K562 (cell line): ENCODE measurements at regions not wholly inside any gene's neighbourhood (a gene's known extent, or its start where the extent isn't known, plus 50 kb on each side); places are given as distances from the start of the nearest gene placed in this dataset.
"Not testable (repeated sequence)": the region's sequence is repeated elsewhere in the genome, so short reads cannot be mapped to it uniquely, and the experiment has no call there.

ENCODE experiments used
- ZNF282 ChIP-seq: sonication (generic); formaldehyde crosslinking; IDR thresholded peaks from 2 replicates; pipeline ENCODE4 v1.8.1; 2023; ENCODE audit warnings: missing genetic modification reagents
- TF ChIP-seq, protein P1 (sequence below), 3 experiments: IDR thresholded peaks in 2 of 3; conservative IDR thresholded peaks in 1 of 3; 2 replicates each; pipeline ENCODE4 v1.5.1; 2011 to 2012; ENCODE audit warnings: low read length in 3 of 3, mild to moderate bottlenecking in 3 of 3, control low read depth in 2 of 3, improper control_type of control experiment in 1 of 3, inconsistent platforms in 1 of 3, low read depth in 1 of 3, mixed read lengths in 1 of 3, moderate library complexity in 1 of 3; ENCODE audit not compliant: insufficient read depth in 2 of 3

DNA sequence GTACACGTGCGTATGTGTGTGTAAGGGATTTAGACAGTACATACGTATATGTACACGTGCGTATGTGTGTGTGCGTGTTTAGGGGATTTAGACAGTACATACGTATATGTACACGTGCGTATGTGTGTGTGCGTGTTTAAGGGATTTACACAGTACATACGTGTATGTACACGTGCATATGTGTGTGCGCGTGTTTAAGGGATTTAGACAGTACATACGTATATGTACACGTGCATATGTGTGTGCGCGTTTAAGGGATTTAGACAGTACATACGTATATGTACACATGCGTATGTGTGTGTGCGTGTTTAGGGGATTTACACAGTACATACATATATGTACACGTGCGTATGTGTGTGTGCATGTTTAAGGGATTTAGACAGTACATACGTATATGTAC is 100.9 kb upstream of the ALKAL2 start:
- TF ChIP-seq ZNF282 (CRISPR knock-in tag): not testable (repeated sequence)
- TF ChIP-seq, protein P1, sequence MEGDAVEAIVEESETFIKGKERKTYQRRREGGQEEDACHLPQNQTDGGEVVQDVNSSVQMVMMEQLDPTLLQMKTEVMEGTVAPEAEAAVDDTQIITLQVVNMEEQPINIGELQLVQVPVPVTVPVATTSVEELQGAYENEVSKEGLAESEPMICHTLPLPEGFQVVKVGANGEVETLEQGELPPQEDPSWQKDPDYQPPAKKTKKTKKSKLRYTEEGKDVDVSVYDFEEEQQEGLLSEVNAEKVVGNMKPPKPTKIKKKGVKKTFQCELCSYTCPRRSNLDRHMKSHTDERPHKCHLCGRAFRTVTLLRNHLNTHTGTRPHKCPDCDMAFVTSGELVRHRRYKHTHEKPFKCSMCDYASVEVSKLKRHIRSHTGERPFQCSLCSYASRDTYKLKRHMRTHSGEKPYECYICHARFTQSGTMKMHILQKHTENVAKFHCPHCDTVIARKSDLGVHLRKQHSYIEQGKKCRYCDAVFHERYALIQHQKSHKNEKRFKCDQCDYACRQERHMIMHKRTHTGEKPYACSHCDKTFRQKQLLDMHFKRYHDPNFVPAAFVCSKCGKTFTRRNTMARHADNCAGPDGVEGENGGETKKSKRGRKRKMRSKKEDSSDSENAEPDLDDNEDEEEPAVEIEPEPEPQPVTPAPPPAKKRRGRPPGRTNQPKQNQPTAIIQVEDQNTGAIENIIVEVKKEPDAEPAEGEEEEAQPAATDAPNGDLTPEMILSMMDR (IDR thresholded peaks at IDR 0.05 in 2 of 3, conservative IDR thresholded peaks at IDR 0.05 in 1 of 3; ENCODE audit: insufficient read depth in 2 of 3, low read depth in 1 of 3, low read length in 3 of 3): not testable (repeated sequence)
